GM12891 (cell line): ENCODE measurements at regions not wholly inside any gene's neighbourhood (a gene's known extent, or its start where the extent isn't known, plus 50 kb on each side); places are given as distances from the start of the nearest gene placed in this dataset.

Source experiments
- DNase-seq: peaks from one replicate; pipeline ENCODE4 v3.0.0; 2011; ENCODE audit warnings: low spot score; ENCODE audit not compliant: insufficient read length
- FAIRE-seq: peaks from 2 replicates; lab custom pipeline; 2011; peaks lifted over from hg19 to GRCh38; lab: Jason Lieb, UNC
- PAX5 ChIP-seq: IDR thresholded peaks from 2 replicates; pipeline ENCODE4 v1.6.1; 2011; ENCODE audit warnings: low read length, moderate library complexity, mild to moderate bottlenecking; ENCODE audit not compliant: insufficient read depth, severe bottlenecking
- POLR2A ChIP-seq: IDR thresholded peaks from 2 replicates; pipeline ENCODE4 v1.6.1; 2011; ENCODE audit warnings: low read depth, low read length, control low read depth
- POLR2AphosphoS5 ChIP-seq: IDR thresholded peaks from 2 replicates; pipeline ENCODE4 v1.6.1; 2011; ENCODE audit warnings: low read depth, low read length, control low read depth
- POU2F2 ChIP-seq: IDR thresholded peaks from 2 replicates; pipeline ENCODE4 v1.6.1; 2011; ENCODE audit warnings: low read depth, mild to moderate bottlenecking, control low read depth, low read length, moderate library complexity
- SPI1 ChIP-seq: IDR thresholded peaks from 2 replicates; pipeline ENCODE4 v1.6.1; 2011; ENCODE audit warnings: low read depth, low read length, control low read depth
- TAF1 ChIP-seq: IDR thresholded peaks from 2 replicates; pipeline ENCODE4 v1.6.1; 2011; ENCODE audit warnings: low read depth, low read length, control low read depth

DNA sequence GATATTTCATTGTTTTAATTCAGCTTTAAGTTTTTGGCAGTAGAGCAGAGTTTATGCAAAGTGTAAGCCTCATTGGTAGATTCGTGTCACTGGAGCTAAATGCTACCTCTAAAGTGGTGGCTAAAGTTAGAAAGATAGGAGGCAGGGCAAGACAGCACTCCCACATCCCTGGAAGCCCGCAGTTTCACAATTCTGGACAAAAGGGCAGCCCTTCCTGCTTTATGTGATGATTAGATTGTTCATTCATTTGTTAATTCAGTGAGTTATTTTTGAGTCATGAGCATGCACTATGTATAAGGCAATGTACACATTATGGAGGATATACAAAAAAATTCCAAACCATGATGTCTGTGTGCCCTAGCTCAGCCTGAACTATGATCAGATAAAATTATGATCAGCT is 52.1 kb upstream of the EIF3M start:
- DNase-seq (no peak), FAIRE-seq (no peak)
- no peak for TF ChIP-seq PAX5
- no peak for TF ChIP-seq SPI1
- TF ChIP-seq POU2F2 = no peak
- no peak for TF ChIP-seq TAF1
- no peak for TF ChIP-seq POLR2A
- no peak for TF ChIP-seq POLR2AphosphoS5

- DNase-seq = peak; percentile 35
- FAIRE-seq = peak; percentile 85
- no peak for TF ChIP-seq POLR2A
- peak; percentile 23 for TF ChIP-seq PAX5
- TF ChIP-seq POU2F2 = no peak
- TF ChIP-seq POLR2AphosphoS5 = no peak
- TF ChIP-seq TAF1 = no peak
- TF ChIP-seq SPI1 = peak; percentile 88
These were observed 53.5 kb upstream of the EIF3M start for GRCh38 chr11:32529994-32530588.

GRCh38 chr11:32527261-32528175 is 56.1 kb upstream of the EIF3M start:
- DNase-seq = no peak
- no peak for FAIRE-seq
- TF ChIP-seq SPI1 (no peak), POU2F2 (no peak), POLR2A (no peak), POLR2AphosphoS5 (no peak), PAX5 (no peak), TAF1 (no peak)

- DNase-seq (no peak), FAIRE-seq (no peak)
- TF ChIP-seq SPI1 = no peak
- TF ChIP-seq POU2F2 = no peak
- TF ChIP-seq POLR2AphosphoS5 = no peak
- no peak for TF ChIP-seq TAF1
- TF ChIP-seq POLR2A = no peak
- TF ChIP-seq PAX5 = no peak
These were observed 56.9 kb upstream of the EIF3M start for GRCh38 chr11:32526760-32527159.

GRCh38 chr11:32511926-32512325 is 71.7 kb upstream of the EIF3M start:
- FAIRE-seq (no peak), DNase-seq (no peak)
- no peak for TF ChIP-seq TAF1
- TF ChIP-seq POLR2AphosphoS5 = no peak
- no peak for TF ChIP-seq SPI1
- TF ChIP-seq POU2F2 = no peak
- no peak for TF ChIP-seq POLR2A
- TF ChIP-seq PAX5 = no peak

DNA sequence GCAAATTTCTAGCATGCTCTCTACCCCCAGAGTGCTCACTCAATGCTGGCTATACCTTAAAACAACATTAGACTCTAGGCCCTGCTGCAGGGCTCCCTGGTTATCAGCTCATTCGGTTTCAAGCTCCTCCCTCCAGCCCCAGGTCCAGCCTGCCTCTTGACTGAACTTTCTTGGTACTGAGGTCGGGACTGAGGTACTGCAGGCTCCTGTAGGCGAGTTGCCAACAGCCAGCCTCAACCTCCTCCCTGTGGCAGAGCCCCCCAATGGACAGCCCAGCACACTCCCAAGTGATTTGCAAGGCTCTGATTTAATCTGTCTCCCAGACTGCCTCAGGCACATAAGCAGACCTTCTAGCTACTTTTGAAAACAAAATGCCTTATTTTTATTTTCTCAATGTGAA is 73.6 kb upstream of the EIF3M start:
- DNase-seq = no peak
- TF ChIP-seq POU2F2 (no peak), TAF1 (no peak), POLR2AphosphoS5 (no peak), PAX5 (no peak), POLR2A (no peak)
- FAIRE-seq = no peak

- no peak for DNase-seq
- TF ChIP-seq POU2F2 = no peak
- no peak for TF ChIP-seq PAX5
- FAIRE-seq = no peak
These were observed 73.4 kb upstream of the WT1 start for GRCh38 chr11:32508780-32509179.

GRCh38 chr11:32500001-32500400 is 64.7 kb upstream of the WT1 start:
- FAIRE-seq (no peak), DNase-seq (no peak)
- TF ChIP-seq TAF1 (no peak), POLR2AphosphoS5 (no peak), SPI1 (no peak), PAX5 (no peak), POLR2A (no peak), POU2F2 (no peak)

GRCh38 chr11:32497951-32498350 is 62.6 kb upstream of the WT1 start:
- FAIRE-seq (no peak), DNase-seq (no peak)
- TF ChIP-seq SPI1 = no peak
- TF ChIP-seq POLR2A = no peak
- TF ChIP-seq POU2F2 = no peak
- TF ChIP-seq POLR2AphosphoS5 = no peak
- TF ChIP-seq TAF1 = no peak
- no peak for TF ChIP-seq PAX5

- FAIRE-seq = no peak
- DNase-seq = no peak
- TF ChIP-seq SPI1 = no peak
- no peak for TF ChIP-seq TAF1
- TF ChIP-seq POLR2A = no peak
- no peak for TF ChIP-seq PAX5
- TF ChIP-seq POU2F2 = no peak
- no peak for TF ChIP-seq POLR2AphosphoS5
These were observed 59.3 kb upstream of the WT1 start for GRCh38 chr11:32494629-32495028.
